Omental fat pad (tissue), 3 donors: ENCODE measurements at regions not wholly inside any gene's neighbourhood (a gene's known extent, or its start where the extent isn't known, plus 50 kb on each side); places are given as distances from the start of the nearest gene placed in this dataset.

Experiments used
- ATAC-seq: fragments of 150-250 bp; one replicate; pipeline ENCODE4 v1.9.1; 2016; ENCODE audit warnings: mild to moderate bottlenecking, moderate library complexity; ENCODE audit not compliant: low FRiP score
- DNase-seq: peaks from one replicate; pipeline ENCODE4 v3.0.0-alpha.2; 2019; ENCODE audit warnings: low spot score
- CTCF ChIP-seq, 3 donors: fragments of 450-650 bp; IDR thresholded peaks; one replicate each; pipeline ENCODE4 v1.5.1; 2016 to 2017; ENCODE audit warnings: antibody characterized with exemption in 3 of 3, mild to moderate bottlenecking in 3 of 3, moderate library complexity in 2 of 3

- no peak for TF ChIP-seq CTCF (IDR thresholded peaks at IDR 0.05)
- no peak for DNase-seq
- no peak for ATAC-seq
These were observed 565.5 kb upstream of the FAM241A start for GRCh38 chr4:111579767-111580166.

- DNase-seq (no peak), ATAC-seq (no peak)
- no peak for TF ChIP-seq CTCF (IDR thresholded peaks at IDR 0.05)
These were observed 549.8 kb upstream of the FAM241A start for GRCh38 chr4:111595456-111595855.

GRCh38 chr4:111596491-111596890 is 548.8 kb upstream of the FAM241A start:
- ATAC-seq = no peak
- DNase-seq = no peak
- no peak for TF ChIP-seq CTCF (IDR thresholded peaks at IDR 0.05)

GRCh38 chr4:111601671-111602070 is 543.6 kb upstream of the FAM241A start:
- no peak for DNase-seq
- no peak for TF ChIP-seq CTCF (IDR thresholded peaks at IDR 0.05)
- no peak for ATAC-seq

GRCh38 chr4:111602848-111603247 is 542.4 kb upstream of the FAM241A start:
- DNase-seq = no peak
- ATAC-seq = no peak
- no peak for TF ChIP-seq CTCF (IDR thresholded peaks at IDR 0.05)

- no peak for TF ChIP-seq CTCF (IDR thresholded peaks at IDR 0.05)
- no peak for DNase-seq
- ATAC-seq = no peak
These were observed 540.1 kb upstream of the FAM241A start for GRCh38 chr4:111605111-111605510.

- ATAC-seq (no peak), DNase-seq (no peak)
- no peak for TF ChIP-seq CTCF (IDR thresholded peaks at IDR 0.05)
These were observed 534.6 kb upstream of the FAM241A start for GRCh38 chr4:111610681-111611080.
